ENCODE measurements at regions not wholly inside any gene's neighbourhood (a gene's known extent, or its start where the extent isn't known, plus 50 kb on each side); places are given as distances from the start of the nearest gene placed in this dataset.

DNA sequence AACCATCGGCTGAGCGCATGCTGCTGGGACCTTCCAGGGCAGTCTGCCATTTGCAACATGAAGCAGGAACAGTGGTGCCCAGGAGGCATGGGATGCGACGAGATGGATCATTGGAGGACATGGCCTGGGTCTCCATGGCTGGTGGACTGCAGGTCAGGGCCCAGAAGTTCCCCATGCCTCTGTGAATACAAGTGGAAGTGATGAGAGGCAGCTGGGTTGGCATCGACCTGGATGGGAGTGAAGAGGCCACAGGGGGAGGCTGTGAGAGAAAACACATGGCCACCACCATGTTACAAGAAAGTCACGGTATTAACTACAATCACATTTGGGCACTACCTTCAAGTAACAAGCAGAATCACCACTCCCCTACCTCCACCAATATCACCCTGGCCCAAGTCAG lies 262.0 kb downstream of the FOXO1 start:
- no peak for TF ChIP-seq CTCF (IDR thresholded peaks at IDR 0.05; ENCODE audit: low read depth, low read length, poor library complexity, severe bottlenecking)
- no peak for TF ChIP-seq EZH2phosphoT487 (IDR thresholded peaks at IDR 0.05; ENCODE audit: borderline replicate concordance, low read length)
